Keratinocyte (primary cell): ENCODE measurements at regions not wholly inside any gene's neighbourhood (a gene's known extent, or its start where the extent isn't known, plus 50 kb on each side); places are given as distances from the start of the nearest gene placed in this dataset.

Source experiments
- EZH2 ChIP-seq: IDR thresholded peaks from one replicate; pipeline ENCODE4 v1.6.1; 2012; ENCODE audit warnings: inconsistent platforms, mild to moderate bottlenecking, low read length, moderate library complexity
- TF ChIP-seq, protein P1 (sequence below), 3 experiments: IDR thresholded peaks in 1 of 3; conservative IDR thresholded peaks in 1 of 3; optimal IDR thresholded peaks in 1 of 3; 2 replicates in 2 of 3; 3 replicates in 1 of 3; pipeline versions ENCODE3 to v1.5.1; 2011; ENCODE audit warnings: low read length in 3 of 3, mild to moderate bottlenecking in 3 of 3, moderate library complexity in 2 of 3, control low read depth in 1 of 3, inconsistent platforms in 1 of 3; ENCODE audit not compliant: insufficient read depth in 2 of 3; ENCODE audit errors: extremely low read depth in 1 of 3

DNA sequence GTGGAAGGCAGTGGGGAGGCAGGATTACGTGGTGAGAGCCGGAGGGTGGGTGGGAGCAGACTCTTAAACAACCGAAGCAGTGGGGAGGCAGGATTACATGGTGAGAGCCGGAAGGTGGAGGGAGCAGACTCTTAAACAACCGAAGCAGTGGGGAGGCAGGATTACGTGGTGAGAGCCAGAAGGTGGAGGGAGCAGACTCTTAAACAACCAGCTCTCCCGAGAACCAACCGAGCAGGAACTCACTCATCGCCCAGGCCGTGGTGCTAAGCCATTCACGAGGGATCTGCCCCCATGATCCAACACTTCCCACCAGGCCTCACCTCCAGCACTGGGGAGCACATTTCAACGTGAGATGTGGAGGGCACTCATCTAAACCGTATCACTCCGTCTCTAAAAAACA is 87.7 kb downstream of the RTP5 start:
- TF ChIP-seq, protein P1, sequence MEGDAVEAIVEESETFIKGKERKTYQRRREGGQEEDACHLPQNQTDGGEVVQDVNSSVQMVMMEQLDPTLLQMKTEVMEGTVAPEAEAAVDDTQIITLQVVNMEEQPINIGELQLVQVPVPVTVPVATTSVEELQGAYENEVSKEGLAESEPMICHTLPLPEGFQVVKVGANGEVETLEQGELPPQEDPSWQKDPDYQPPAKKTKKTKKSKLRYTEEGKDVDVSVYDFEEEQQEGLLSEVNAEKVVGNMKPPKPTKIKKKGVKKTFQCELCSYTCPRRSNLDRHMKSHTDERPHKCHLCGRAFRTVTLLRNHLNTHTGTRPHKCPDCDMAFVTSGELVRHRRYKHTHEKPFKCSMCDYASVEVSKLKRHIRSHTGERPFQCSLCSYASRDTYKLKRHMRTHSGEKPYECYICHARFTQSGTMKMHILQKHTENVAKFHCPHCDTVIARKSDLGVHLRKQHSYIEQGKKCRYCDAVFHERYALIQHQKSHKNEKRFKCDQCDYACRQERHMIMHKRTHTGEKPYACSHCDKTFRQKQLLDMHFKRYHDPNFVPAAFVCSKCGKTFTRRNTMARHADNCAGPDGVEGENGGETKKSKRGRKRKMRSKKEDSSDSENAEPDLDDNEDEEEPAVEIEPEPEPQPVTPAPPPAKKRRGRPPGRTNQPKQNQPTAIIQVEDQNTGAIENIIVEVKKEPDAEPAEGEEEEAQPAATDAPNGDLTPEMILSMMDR (optimal IDR thresholded peaks at IDR 0.05 in 1 of 3, IDR thresholded peaks at IDR 0.05 in 1 of 3, conservative IDR thresholded peaks at IDR 0.05 in 1 of 3; ENCODE audit: extremely low read depth in 1 of 3, insufficient read depth in 2 of 3, low read length in 3 of 3): no peak
- TF ChIP-seq EZH2: no peak
